SKM-1 (cell line): ENCODE measurements at regions not wholly inside any gene's neighbourhood (a gene's known extent, or its start where the extent isn't known, plus 50 kb on each side); places are given as distances from the start of the nearest gene placed in this dataset.

Experiments used
- DNase-seq: peaks from one replicate; lab custom pipeline; 2025; ENCODE audit not compliant: unreplicated experiment; lab: John Stamatoyannopoulos, UW

GRCh38 chr10:91035650-91036292, 114.9 kb upstream of the ANKRD1 start:
- no peak for DNase-seq

- no peak for DNase-seq
Observed at GRCh38 chr10:91036807-91037411, 116.0 kb upstream of the ANKRD1 start.

- DNase-seq: no peak
Observed at GRCh38 chr10:91038971-91039370, 118.1 kb upstream of the ANKRD1 start.

- no peak for DNase-seq
Observed at GRCh38 chr10:91040343-91040742, 119.5 kb upstream of the ANKRD1 start.

- no peak for DNase-seq
Observed at GRCh38 chr10:91042069-91042468, 121.2 kb upstream of the ANKRD1 start.

- no peak for DNase-seq
Observed at GRCh38 chr10:91043173-91043910, 122.5 kb upstream of the ANKRD1 start.

GRCh38 chr10:91046869-91047268, 126.0 kb upstream of the ANKRD1 start:
- DNase-seq: no peak

- no peak for DNase-seq
Observed at GRCh38 chr10:91048380-91048779, 127.5 kb upstream of the ANKRD1 start.

- DNase-seq: no peak
Observed at GRCh38 chr10:91049296-91049987, 128.6 kb upstream of the ANKRD1 start.

GRCh38 chr10:91049988-91050360, 129.1 kb upstream of the ANKRD1 start:
- DNase-seq: no peak

GRCh38 chr10:91050371-91051034, 129.6 kb upstream of the ANKRD1 start:
- no peak for DNase-seq

- no peak for DNase-seq
Observed at GRCh38 chr10:91051829-91052228, 130.9 kb upstream of the ANKRD1 start.

- DNase-seq: no peak
Observed at GRCh38 chr10:91054325-91054724, 133.4 kb upstream of the ANKRD1 start.

- DNase-seq: no peak
Observed at GRCh38 chr10:91061187-91061586, 140.3 kb upstream of the ANKRD1 start.

GRCh38 chr10:91061608-91062007, 140.7 kb upstream of the ANKRD1 start:
- no peak for DNase-seq

- DNase-seq: no peak
Observed at GRCh38 chr10:91062091-91062490, 141.2 kb upstream of the ANKRD1 start.

GRCh38 chr10:91071786-91072185, 148.7 kb upstream of the PCGF5 start:
- no peak for DNase-seq

- DNase-seq: no peak
Observed at GRCh38 chr10:91073286-91073979, 147.0 kb upstream of the PCGF5 start.

- no peak for DNase-seq
Observed at GRCh38 chr10:91076991-91077548, 143.4 kb upstream of the PCGF5 start.

GRCh38 chr10:91077549-91078071, 142.9 kb upstream of the PCGF5 start:
- no peak for DNase-seq
